ENCODE measurements at regions not wholly inside any gene's neighbourhood (a gene's known extent, or its start where the extent isn't known, plus 50 kb on each side); places are given as distances from the start of the nearest gene placed in this dataset.
"Not testable (repeated sequence)": the region's sequence is repeated elsewhere in the genome, so short reads cannot be mapped to it uniquely, and the experiment has no call there.

DNA sequence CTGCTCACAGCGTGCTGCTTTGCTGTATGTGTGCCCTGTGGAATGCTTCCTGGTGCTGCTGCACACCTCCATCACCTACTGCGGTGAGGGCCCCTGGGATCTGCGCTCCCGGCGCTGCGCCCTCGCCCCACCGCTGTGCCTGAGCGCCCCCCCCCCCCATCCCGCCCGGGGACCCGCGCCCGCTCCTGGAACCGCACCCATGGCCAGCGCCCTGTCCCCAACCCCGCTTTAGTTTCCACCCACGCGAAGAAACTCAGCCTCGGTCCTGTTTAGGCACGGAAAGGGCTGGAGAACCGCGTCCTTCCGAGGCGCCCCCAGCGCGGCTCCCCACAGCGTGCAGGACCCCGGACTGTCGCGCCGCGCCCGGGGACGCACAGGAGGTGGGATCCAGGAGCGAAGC is 265.5 kb downstream of the POTEB3 start:
- not testable (repeated sequence) for H3K4me1 Mint-ChIP-seq; H3K4me3 Mint-ChIP-seq; DNase-seq (ENCODE audit: low read depth, low spot score); H3K27me3 Mint-ChIP-seq (ENCODE audit: low read depth); H3K9me3 Mint-ChIP-seq; H3K27ac Mint-ChIP-seq (ENCODE audit: unreplicated experiment); H3K36me3 Mint-ChIP-seq (ENCODE audit: low read depth)

DNA sequence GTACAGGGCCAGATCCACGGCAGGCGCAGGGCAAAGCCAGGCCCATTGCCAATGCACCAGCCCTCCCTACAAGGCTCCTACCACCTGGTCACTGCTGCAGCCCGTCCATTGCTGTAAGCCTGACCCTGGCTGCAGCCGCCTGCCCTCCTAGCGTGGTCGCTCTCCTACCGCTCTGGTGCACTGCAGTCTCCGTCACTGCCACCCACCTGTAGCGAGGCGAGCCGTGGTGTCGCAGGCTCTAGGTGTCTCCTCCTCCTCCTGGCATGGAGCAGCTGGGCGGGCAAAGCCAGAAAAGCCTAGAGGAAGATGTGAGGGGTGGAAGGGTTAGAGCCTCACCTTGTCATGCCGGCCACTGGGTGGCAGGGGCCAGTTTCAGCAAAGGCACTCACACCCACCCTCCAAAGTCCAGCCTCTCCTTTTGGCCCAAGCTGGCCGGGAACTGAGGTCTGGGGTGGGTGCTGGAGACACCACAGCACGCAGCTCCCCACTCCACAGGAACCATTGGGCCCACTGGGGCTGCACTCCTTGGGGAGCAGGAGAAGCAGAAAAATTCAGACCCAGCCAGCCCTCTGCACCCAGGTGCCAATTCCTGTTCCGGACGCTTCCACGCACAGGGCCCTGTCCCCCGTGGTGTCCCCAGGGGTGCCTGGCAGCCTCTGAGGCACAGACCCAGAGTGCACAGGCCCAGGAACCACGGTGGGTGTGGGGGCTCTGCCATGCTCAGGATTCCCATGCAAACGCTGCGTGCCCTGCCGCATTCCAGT is 285.3 kb upstream of the POTEB2 start:
- not testable (repeated sequence) for H3K9me3 Mint-ChIP-seq; H3K27ac Mint-ChIP-seq (ENCODE audit: unreplicated experiment); H3K36me3 Mint-ChIP-seq (ENCODE audit: low read depth); H3K4me3 Mint-ChIP-seq; H3K4me1 Mint-ChIP-seq; H3K27me3 Mint-ChIP-seq (ENCODE audit: low read depth); DNase-seq (ENCODE audit: low read depth, low spot score)

DNA sequence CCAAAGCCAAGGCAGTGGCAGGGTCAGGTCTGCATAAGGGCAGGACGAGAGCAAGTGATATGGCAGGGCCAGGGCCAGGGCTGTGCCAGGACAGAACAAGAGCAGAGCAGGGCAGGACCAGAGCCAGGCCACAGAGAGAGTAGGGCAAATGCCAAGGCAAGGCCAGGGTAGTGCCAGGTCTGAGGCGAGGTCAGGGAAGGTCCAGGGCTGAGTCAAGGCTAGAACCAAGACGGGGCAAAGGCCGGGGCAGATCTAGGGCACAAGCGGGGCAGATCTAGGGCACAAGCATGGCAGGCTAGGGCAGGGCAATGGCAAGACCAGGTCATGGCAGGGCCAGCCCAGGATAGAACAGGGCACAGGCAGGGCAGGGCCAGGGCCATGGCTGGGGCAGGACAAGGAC is 282.0 kb upstream of the POTEB2 start:
- not testable (repeated sequence) for H3K27me3 Mint-ChIP-seq (ENCODE audit: low read depth); H3K36me3 Mint-ChIP-seq (ENCODE audit: low read depth); H3K4me1 Mint-ChIP-seq; DNase-seq (ENCODE audit: low read depth, low spot score); H3K4me3 Mint-ChIP-seq; H3K27ac Mint-ChIP-seq (ENCODE audit: unreplicated experiment); H3K9me3 Mint-ChIP-seq

DNA sequence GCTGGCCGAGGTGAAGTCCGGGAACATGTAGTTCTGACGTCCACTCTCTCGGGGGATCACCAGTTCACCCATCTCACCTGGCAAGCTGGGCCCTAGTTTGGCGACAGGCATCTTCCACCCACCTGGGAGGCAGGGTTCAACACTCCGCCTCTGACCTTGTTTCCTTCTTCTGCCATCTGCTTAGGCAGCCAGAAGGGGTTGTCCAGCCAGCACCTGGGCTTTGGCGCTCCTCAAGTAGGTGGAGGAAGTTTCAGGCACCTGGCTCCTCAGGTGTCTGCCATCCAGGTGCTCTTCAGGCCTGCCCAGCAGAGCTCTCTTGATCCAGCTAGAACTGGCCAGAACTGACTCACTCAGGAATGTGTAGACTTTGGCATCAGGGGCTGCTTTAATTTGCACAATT is 267.8 kb upstream of the POTEB2 start:
- H3K4me1 Mint-ChIP-seq: not testable (repeated sequence)

DNA sequence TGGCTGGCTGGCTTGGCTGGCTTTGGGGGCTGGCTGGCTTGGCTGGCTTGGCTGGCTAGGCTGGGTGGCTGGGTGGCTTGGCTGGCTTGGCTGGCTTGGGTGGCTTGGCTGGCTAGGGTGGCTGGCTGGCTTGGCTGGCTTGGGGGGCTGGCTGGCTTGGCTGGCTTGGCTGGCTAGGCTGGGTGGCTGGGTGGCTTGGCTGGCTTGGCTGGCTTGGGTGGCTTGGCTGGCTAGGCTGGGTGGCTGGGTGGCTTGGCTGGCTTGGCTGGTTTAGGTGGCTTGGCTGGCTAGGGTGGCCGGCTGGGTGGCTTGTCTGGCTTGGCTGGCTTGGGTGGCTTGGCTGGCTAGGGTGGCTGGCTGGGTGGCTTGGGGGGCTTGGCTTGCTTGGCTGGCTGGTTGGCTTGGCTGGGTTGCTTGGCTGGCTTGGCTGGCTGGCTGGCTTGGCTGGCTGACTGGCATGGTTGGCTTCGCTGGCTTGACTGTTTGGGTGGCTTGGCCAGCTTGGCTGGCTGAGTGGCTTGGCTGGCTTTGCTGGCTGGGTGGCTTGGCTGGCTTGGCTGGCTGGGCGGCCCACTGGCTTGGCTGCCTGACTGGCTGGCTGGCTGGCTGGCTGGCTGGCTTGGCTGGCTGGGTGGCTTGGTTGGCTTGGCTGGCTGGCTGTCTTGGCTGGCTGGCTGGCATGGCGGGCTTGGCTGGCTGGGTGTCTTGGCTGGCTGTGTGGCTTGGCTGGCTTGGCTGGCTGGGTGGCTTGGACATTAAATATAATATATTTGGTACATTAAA is 246.3 kb upstream of the POTEB2 start:
- H3K4me3 Mint-ChIP-seq; H3K27me3 Mint-ChIP-seq (ENCODE audit: low read depth); H3K27ac Mint-ChIP-seq (ENCODE audit: unreplicated experiment); DNase-seq (ENCODE audit: low read depth, low spot score); H3K4me1 Mint-ChIP-seq; H3K36me3 Mint-ChIP-seq (ENCODE audit: low read depth); H3K9me3 Mint-ChIP-seq: not testable (repeated sequence)

More for the DNA sequence above, 267.8 kb upstream of the POTEB2 start:
- not testable (repeated sequence) for H3K9me3 Mint-ChIP-seq; H3K36me3 Mint-ChIP-seq (ENCODE audit: low read depth); DNase-seq (ENCODE audit: low read depth, low spot score); H3K4me3 Mint-ChIP-seq; H3K27me3 Mint-ChIP-seq (ENCODE audit: low read depth); H3K27ac Mint-ChIP-seq (ENCODE audit: unreplicated experiment)

DNA sequence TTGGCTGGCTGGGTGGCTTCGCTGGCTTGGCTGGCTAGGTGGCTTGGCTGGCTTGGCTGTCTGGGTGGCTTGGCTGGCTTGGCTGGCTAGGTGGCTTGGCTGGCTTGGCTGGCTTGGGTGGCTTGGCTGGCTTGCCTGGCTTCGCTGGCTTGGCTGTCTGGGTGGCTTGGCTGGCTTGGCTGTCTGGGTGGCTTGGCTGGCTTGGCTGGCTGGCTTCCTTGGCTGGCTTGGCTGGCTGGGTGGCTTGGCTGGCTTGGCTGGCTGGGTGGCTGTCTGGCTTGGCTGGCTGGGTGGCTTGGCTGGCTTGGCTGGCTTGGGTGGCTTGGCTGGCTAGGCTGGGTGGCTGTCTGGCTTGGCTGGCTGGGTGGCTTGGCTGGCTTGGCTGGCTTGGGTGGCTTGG is 245.7 kb upstream of the POTEB2 start:
- not testable (repeated sequence) for H3K36me3 Mint-ChIP-seq (ENCODE audit: low read depth); H3K27ac Mint-ChIP-seq (ENCODE audit: unreplicated experiment); DNase-seq (ENCODE audit: low read depth, low spot score); H3K27me3 Mint-ChIP-seq (ENCODE audit: low read depth); H3K4me3 Mint-ChIP-seq; H3K4me1 Mint-ChIP-seq; H3K9me3 Mint-ChIP-seq

DNA sequence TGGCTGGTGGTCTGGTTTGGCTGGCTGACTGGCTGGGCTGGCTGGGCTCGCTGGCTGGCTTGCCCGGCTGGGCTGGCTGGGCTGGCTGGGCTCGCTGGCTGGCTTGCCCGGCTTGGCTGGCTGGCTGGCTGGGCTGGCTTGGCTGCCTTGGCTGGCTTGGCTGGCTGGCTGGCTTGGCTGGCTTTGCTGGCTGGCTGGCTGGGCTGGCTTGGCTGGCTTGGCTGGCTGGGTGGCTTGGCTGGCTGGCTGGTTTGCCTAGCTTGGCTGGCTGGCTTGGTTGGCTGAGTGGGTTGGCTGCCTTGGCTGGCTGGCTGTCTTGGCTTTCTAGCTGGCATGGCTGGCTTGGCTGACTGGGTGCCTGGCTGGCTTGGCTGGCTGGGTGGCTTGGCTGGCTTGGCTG is 245.1 kb upstream of the POTEB2 start:
- not testable (repeated sequence) for H3K27ac Mint-ChIP-seq (ENCODE audit: unreplicated experiment); H3K36me3 Mint-ChIP-seq (ENCODE audit: low read depth); DNase-seq (ENCODE audit: low read depth, low spot score)

DNA sequence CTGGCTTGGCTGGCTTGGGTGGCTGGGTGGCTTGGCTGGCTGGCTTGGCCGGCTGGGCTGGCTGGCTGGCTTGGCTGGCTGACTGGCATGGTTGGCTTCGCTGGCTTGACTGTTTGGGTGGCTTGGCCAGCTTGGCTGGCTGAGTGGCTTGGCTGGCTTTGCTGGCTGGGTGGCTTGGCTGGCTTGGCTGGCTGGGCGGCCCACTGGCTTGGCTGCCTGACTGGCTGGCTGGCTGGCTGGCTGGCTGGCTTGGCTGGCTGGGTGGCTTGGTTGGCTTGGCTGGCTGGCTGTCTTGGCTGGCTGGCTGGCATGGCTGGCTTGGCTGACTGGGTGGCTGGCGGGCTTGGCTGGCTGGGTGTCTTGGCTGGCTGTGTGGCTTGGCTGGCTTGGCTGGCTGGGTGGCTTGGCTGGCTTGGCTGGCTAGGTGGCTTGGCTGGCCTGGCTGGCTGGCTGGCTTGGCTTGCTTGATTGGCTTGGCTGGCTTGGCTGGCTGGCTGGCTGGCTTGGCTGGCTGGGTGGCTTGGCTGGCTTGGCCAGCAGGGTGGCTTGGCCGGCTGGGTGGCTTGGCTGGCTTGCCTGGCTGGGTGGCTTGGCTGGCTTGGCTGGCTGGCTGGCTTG is 244.2 kb upstream of the POTEB2 start:
- H3K4me1 Mint-ChIP-seq; H3K36me3 Mint-ChIP-seq (ENCODE audit: low read depth); H3K9me3 Mint-ChIP-seq; H3K27ac Mint-ChIP-seq (ENCODE audit: unreplicated experiment); H3K4me3 Mint-ChIP-seq; H3K27me3 Mint-ChIP-seq (ENCODE audit: low read depth): not testable (repeated sequence)
- peak; percentile 19 for DNase-seq (ENCODE audit: low read depth, low spot score)

More for the DNA sequence above, 245.1 kb upstream of the POTEB2 start:
- not testable (repeated sequence) for H3K4me3 Mint-ChIP-seq; H3K9me3 Mint-ChIP-seq; H3K4me1 Mint-ChIP-seq; H3K27me3 Mint-ChIP-seq (ENCODE audit: low read depth)

DNA sequence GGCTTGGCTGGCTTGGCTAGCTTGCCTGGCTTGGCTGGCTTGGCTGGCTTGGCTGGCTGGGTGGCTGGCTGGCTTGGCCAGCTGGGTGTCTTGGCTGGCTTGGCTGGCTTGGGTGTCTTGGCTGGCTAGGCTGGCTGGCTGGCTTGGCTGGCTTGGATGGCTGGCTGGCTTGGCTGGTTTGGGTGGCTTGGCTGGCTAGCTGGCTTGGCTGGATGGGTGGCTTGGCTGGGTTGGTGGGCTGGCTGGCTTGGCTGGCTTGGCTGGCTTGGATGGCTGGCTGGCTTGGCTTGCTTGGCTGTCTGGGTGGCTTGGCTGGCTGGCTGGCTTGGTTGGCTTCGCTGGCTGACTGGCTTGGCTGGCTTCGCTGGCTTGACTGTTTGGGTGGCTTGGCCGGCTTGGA is 242.3 kb upstream of the POTEB2 start:
- H3K27me3 Mint-ChIP-seq (ENCODE audit: low read depth); H3K27ac Mint-ChIP-seq (ENCODE audit: unreplicated experiment); H3K36me3 Mint-ChIP-seq (ENCODE audit: low read depth); H3K4me1 Mint-ChIP-seq; DNase-seq (ENCODE audit: low read depth, low spot score); H3K9me3 Mint-ChIP-seq; H3K4me3 Mint-ChIP-seq: not testable (repeated sequence)

DNA sequence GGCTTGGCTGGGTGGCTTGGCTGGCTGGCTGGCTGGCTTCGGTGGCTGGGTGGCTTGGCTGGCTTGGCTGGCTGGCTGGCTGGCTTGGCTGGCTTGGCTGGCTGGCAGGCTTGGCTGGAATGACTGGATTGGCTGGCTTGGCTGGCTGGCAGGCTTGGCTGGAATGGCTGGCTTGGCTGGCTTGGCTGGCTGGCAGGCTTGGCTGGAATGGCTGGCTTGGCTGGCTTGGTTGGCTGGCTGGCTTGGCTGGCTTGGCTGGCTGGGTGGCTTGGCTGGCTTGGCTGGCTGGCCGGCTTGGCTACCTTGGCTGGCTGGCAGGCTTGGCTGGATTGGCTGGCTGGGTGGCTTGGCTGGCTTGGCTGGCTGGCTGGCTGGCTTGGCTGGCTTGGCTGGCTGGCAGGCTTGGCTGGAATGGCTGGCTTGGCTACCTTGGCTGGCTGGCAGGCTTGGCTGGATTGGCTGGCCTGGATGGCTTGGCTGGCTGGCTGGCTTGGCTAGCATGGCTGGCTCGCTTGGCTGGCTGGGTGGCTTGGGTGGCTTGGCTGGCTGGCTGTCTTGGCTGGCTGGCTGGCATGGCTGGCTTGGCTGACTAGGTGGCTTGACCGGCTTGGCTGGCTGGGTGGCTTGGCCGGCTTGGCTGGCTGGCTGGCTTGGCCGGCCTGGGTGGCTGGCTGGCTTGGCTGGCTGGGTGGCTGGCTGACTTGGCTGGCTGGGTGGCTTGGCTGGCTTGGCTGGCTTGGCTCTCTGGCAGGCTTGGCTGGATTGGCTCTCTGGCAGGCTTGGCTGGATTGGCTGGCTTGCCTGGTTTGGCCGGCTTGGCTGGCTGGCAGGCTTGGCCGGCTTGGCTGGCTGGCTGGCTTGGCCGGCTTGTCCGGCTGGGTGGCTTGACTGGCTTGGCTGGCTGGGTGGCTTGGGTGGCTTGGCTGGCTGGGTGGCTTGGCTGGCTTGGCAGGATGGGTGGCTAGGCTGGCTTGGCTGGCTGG is 241.6 kb upstream of the POTEB2 start:
- H3K4me1 Mint-ChIP-seq; H3K4me3 Mint-ChIP-seq; H3K9me3 Mint-ChIP-seq; DNase-seq (ENCODE audit: low read depth, low spot score); H3K27ac Mint-ChIP-seq (ENCODE audit: unreplicated experiment); H3K27me3 Mint-ChIP-seq (ENCODE audit: low read depth); H3K36me3 Mint-ChIP-seq (ENCODE audit: low read depth): not testable (repeated sequence)

DNA sequence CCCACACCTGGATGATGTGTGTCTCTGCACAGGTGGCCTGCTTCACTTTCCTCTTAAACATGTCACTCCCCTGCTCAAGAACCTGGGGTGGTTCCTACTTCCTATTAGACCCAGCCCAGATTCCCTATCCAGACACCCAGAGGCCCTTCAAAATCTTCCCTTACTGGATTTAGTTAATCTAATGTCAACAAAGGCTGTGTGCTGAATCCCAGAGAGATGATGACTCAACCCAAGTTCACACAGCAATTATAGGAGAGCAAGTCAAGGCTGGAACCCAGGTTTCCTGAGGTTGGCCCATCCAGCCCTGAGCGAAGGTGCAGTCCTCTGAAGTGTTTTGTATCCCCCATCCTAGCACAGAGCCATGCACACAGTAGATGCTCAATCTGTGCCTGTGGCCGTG is 230.5 kb upstream of the POTEB2 start:
- not testable (repeated sequence) for DNase-seq (ENCODE audit: low read depth, low spot score); H3K9me3 Mint-ChIP-seq; H3K36me3 Mint-ChIP-seq (ENCODE audit: low read depth); H3K4me1 Mint-ChIP-seq; H3K4me3 Mint-ChIP-seq; H3K27me3 Mint-ChIP-seq (ENCODE audit: low read depth); H3K27ac Mint-ChIP-seq (ENCODE audit: unreplicated experiment)

DNA sequence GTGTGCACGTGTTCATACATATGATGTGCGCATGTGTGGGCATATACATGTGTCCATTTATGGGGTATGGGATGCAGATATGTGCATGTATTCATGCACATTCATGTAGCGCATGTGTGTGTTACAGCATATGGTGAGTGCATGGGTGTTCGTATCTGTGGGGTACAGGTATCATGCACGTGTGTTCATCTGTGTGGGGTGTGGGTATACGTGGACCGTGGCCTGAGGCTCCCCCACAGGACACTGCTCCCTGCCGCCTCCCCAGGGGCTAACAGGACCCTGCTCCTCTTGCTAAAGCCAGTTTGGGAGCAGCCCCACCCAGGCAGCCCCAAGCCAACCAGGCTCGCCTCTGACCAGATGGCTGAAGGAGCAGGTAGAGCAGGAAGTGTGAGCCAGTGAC is 213.4 kb upstream of the POTEB2 start:
- not testable (repeated sequence) for H3K27me3 Mint-ChIP-seq (ENCODE audit: low read depth); H3K36me3 Mint-ChIP-seq (ENCODE audit: low read depth); H3K9me3 Mint-ChIP-seq; H3K4me3 Mint-ChIP-seq; H3K4me1 Mint-ChIP-seq; DNase-seq (ENCODE audit: low read depth, low spot score); H3K27ac Mint-ChIP-seq (ENCODE audit: unreplicated experiment)

DNA sequence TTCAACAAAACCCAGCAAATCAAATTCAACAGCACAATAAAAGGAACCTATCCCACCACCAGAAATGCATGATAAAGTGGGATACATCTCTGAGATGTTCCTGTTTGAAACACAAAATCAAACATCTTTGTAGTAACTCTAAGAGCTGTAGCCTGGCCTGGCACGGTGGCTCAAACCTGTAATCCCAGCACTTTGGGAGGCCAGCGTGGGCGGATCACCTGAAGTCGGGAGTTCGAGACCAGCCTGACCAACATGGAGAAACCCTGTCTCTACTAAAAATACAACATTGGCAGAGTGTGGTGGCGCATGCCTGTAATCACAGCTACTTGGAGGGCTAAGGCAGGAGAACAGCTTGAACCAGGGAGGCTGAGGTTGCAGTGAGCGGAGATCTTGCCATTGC is 202.8 kb upstream of the POTEB2 start:
- H3K4me1 Mint-ChIP-seq: not testable (repeated sequence)

More for the DNA sequence above, 202.8 kb upstream of the POTEB2 start:
- H3K9me3 Mint-ChIP-seq; H3K27ac Mint-ChIP-seq (ENCODE audit: unreplicated experiment); H3K27me3 Mint-ChIP-seq (ENCODE audit: low read depth); H3K4me3 Mint-ChIP-seq; DNase-seq (ENCODE audit: low read depth, low spot score); H3K36me3 Mint-ChIP-seq (ENCODE audit: low read depth): not testable (repeated sequence)

Measured in neural crest cell (in vitro differentiated cells).